ENCODE measurements at regions not wholly inside any gene's neighbourhood (a gene's known extent, or its start where the extent isn't known, plus 50 kb on each side); places are given as distances from the start of the nearest gene placed in this dataset.

- DNase-seq (ENCODE audit: low spot score), result no peak
Observed at GRCh38 chr2:147550995-147551731, 293.7 kb upstream of the ACVR2A start.

GRCh38 chr2:147549054-147549453 is 295.8 kb upstream of the ACVR2A start:
- no peak for DNase-seq (ENCODE audit: low spot score)

GRCh38 chr2:147548451-147548850 is 296.4 kb upstream of the ACVR2A start:
- DNase-seq (ENCODE audit: low spot score), result no peak

- no peak for DNase-seq (ENCODE audit: low spot score)
Observed at GRCh38 chr2:147547440-147547839, 297.4 kb upstream of the ACVR2A start.

GRCh38 chr2:147546109-147546508 is 298.7 kb upstream of the ACVR2A start:
- no peak for DNase-seq (ENCODE audit: low spot score)

- no peak for DNase-seq (ENCODE audit: low spot score)
Observed at GRCh38 chr2:147543056-147543455, 301.8 kb upstream of the ACVR2A start.

- DNase-seq (ENCODE audit: low spot score), result no peak
Observed at GRCh38 chr2:147542351-147542750, 302.5 kb upstream of the ACVR2A start.

GRCh38 chr2:147541314-147541713 is 303.5 kb upstream of the ACVR2A start:
- no peak for DNase-seq (ENCODE audit: low spot score)

GRCh38 chr2:147538821-147539220 is 306.0 kb upstream of the ACVR2A start:
- no peak for DNase-seq (ENCODE audit: low spot score)

- DNase-seq (ENCODE audit: low spot score), result no peak
Observed at GRCh38 chr2:147538088-147538487, 306.7 kb upstream of the ACVR2A start.

- DNase-seq (ENCODE audit: low spot score), result no peak
Observed at GRCh38 chr2:147531269-147531668, 313.6 kb upstream of the ACVR2A start.

- no peak for DNase-seq (ENCODE audit: low spot score)
Observed at GRCh38 chr2:147530033-147530432, 314.8 kb upstream of the ACVR2A start.

- DNase-seq (ENCODE audit: low spot score), result no peak
Observed at GRCh38 chr2:147525819-147526489, 318.9 kb upstream of the ACVR2A start.

- no peak for DNase-seq (ENCODE audit: low spot score)
Observed at GRCh38 chr2:147524912-147525311, 319.9 kb upstream of the ACVR2A start.

- no peak for DNase-seq (ENCODE audit: low spot score)
Observed at GRCh38 chr2:147523415-147523814, 321.4 kb upstream of the ACVR2A start.

- no peak for DNase-seq (ENCODE audit: low spot score)
Observed at GRCh38 chr2:147521936-147522335, 322.9 kb upstream of the ACVR2A start.

GRCh38 chr2:147520817-147521216 is 324.0 kb upstream of the ACVR2A start:
- DNase-seq (ENCODE audit: low spot score), result no peak

GRCh38 chr2:147519178-147519577 is 325.7 kb upstream of the ACVR2A start:
- DNase-seq (ENCODE audit: low spot score), result no peak

GRCh38 chr2:147515213-147515612 is 329.6 kb upstream of the ACVR2A start:
- DNase-seq (ENCODE audit: low spot score), result no peak

- DNase-seq (ENCODE audit: low spot score), result no peak
Observed at GRCh38 chr2:147512206-147512605, 332.6 kb upstream of the ACVR2A start.

- DNase-seq (ENCODE audit: low spot score), result no peak
Observed at GRCh38 chr2:147511491-147511948, 333.3 kb upstream of the ACVR2A start.

GRCh38 chr2:147509821-147510220 is 335.0 kb upstream of the ACVR2A start:
- DNase-seq (ENCODE audit: low spot score), result no peak

GRCh38 chr2:147506889-147507288 is 337.9 kb upstream of the ACVR2A start:
- DNase-seq (ENCODE audit: low spot score), result no peak
